GM18873 (cell line): ENCODE measurements at regions not wholly inside any gene's neighbourhood (a gene's known extent, or its start where the extent isn't known, plus 50 kb on each side); places are given as distances from the start of the nearest gene placed in this dataset.

Source experiments
- ATAC-seq: cut with Tn5 transposase; IDR thresholded peaks from one replicate; pipeline ENCODE4 v1.9.1; 2021; ENCODE audit warnings: mild to moderate bottlenecking, moderate library complexity, moderate number of reproducible peaks; ENCODE audit not compliant: unreplicated experiment, low FRiP score

DNA sequence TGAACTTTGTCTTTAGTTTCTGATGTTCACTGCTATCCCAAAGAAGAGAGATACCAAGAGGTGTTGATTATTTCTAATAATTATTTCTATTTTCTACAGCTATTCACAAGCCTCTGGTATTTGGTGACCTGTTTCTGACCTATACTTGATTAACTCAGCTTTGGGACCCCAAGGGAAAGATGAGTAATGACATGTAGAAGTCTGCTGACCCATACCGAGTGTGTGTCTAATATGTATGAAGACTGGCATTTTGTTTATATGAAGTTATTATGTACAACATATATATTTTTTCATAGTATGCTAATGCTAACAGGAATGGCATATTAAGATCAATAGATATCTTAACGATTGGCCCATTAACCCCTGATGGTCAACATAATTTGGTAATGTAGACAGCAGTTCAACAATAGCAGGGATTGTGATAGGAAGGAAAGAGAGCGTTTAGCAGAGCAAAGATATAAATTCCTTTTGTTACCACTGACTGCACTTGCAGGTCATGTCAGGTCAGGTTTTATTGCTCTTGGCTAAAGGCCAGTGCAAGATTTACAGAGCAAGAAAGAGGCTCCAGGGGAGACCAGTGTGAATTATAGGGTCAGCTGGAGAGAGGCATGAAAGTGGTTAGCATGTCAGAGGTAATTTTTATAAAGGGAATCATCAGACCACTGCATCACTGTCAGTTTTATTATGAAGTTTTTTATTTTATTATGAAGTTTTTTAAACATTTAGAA lies 94.7 kb upstream of the DIPK2B start:
- ATAC-seq = no peak

DNA sequence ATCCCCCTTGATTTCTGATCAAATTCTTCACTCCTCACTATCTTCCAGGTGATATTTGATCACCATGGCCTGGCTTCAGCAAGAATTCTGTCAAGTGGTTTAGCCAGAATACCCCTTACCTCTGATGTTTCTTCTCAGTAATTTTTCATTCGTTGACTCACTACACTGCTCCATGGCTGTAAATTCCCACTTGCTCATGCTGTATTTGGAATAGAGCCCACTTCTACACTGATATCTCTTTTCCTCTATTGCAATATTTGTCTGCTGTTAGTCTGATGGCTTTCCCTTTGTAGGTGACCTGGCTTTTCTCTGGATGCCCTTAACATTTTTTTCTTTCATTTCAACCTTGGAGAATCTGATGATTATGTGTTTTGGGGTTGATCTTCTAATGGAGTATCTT lies 73.9 kb upstream of the DIPK2B start:
- ATAC-seq = no peak

DNA sequence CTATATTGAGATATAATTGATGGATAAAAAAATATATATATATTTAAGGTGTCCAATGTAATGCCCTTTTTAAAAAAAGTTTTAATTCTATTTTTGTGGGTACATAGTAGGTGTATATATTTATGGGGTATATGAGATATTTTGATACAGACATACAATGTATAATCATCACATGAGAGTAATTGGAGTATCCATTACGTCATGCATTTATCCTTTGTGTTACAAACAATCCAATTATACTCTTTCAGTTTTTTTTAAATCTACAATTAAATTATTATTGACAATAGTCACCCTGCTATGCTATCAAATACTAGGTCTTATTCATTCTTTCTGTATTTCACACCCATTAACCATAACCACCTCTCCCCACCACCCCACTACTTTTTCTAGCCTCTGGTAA lies 66.3 kb upstream of the DIPK2B start:
- no peak for ATAC-seq

DNA sequence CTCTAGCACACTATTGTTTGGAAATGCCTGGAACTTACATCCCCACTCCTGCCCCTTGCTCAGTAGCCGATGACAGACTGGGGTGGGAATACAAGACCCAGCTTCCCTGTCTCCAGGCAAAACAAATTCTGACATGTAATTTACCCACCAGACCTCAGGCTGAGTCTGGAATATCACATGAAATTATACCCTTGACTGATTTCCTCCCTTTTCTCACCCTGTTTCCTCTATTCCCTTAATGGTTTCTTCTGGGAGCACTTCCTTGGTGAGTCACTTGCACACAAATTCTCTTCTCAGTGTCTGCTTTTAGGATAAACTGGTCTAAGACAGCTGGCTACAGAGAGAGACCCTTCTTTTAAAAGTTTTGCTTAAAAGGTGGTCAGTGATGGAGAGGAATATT lies 65.8 kb upstream of the DIPK2B start:
- ATAC-seq = no peak

DNA sequence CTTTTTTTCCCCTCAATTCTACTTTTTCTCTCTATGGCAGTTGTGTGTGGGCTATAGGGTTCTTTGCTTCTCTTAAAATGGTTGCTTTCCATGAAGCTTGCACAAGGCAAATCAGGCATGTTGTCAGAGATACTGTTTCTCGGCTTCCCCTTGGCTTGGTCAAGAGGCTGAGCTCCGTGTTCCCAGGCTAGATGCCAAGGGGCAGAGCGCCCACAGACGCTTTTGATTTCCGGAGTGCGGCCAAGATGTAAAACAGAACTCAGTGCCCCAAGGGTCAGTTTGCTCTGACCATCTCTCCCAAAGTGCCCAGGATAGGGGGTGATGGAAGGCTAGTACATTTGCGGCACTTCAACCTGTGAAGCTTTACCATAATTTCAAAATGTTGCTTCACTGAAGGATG lies 64.2 kb upstream of the DIPK2B start:
- ATAC-seq = no peak

DNA sequence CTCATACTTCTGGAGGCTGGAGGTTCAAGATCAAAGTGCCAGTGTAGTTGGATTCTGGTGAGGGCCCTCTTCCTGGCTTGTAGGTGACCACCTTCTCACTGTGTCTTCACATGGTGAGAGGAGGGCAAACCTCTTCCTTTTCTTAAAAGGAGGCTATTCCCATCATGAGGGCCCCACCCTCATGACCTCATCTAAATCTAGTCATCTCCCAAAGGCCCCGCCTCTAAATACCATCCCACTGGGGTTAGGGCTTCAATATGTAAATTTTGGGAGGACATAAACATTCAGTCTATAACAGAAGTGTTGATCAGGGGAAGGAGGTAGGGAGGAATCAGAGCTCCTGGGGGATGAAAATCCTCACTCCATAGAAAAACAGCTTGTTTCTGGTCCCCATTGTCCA lies 60.8 kb upstream of the DIPK2B start:
- no peak for ATAC-seq

DNA sequence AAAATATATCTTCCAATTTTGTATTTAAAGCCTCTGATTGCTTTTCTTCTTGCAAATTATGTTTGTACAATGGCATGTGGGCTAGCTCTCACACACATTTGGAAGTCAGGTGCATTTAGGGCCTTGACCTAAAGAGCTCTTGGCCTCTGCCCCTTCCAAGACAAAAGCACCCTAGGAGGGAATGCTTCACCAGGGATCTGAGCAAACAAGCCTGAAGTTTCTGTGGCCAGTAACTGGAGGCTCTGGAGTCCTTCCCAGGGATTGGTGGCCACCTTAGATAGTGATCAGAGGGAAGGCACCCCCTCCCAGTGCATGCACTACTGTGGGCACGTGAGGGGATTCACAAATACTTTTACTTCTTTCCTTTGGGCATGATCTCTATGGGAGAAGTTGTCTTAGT lies 60.3 kb upstream of the DIPK2B start:
- no peak for ATAC-seq

DNA sequence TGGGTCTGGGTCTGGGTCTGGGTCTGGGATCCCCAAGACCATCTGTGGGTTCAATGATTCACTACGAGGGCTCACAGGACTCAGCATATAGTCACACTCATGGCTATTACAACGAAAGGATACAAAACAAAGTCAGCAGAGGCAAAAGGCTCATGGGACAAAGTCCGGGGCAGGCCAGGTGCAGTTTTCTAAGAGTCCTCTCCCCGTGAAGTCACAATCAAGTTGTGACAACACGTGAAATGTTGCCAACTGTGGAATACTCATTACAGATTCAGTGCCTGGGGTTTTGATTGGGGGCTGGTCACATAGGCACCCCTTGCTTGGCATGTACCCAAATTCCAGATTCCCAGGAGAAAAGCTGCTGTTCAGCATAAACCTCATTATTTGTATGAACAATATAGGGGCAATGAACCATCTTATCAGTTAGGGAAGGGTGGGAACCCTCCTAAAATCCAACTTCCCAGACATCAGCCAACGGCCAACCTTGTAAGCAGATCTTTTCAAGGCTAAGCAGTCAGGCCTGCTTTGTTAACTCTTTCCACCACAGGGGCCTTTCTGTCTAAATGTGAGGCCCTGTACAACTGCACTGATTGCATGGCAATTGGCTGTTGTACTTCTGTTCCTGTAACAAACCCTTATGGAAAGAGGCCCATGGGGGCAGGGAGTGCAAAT lies 58.2 kb upstream of the DIPK2B start:
- ATAC-seq = no peak
